Activated CD8-positive, alpha-beta T cell treated with anti-CD3 and anti-CD28 coated beads for 36 hours (primary cell): ENCODE measurements at regions not wholly inside any gene's neighbourhood (a gene's known extent, or its start where the extent isn't known, plus 50 kb on each side); places are given as distances from the start of the nearest gene placed in this dataset.

Experiments used
- ATAC-seq: fragments of 200-7000 bp; cut with Tn5 transposase; one replicate; pipeline ENCODE4 v1.10.0; 2021; ENCODE audit warnings: mild to moderate bottlenecking, moderate library complexity
- CTCF ChIA-PET: fragments of 350-600 bp; sonication (Branson Sonifier 250); formaldehyde crosslinking; loops from one replicate; lab custom pipeline; 2021; ENCODE audit warnings: antibody characterized with exemption; lab: Charles Lee
- POLR2A ChIA-PET: fragments of 350-600 bp; sonication (Branson Sonifier 250); formaldehyde crosslinking; loops from one replicate; lab custom pipeline; 2021; ENCODE audit warnings: antibody characterized with exemption; lab: Charles Lee
- DNase-seq: peaks from one replicate; pipeline ENCODE4 v3.0.0-alpha.2; 2020
- H3K27ac Mint-ChIP-seq: one replicate; pipeline ENCODE4 v1.8.0; 2021; ENCODE audit warnings: mild to moderate bottlenecking, mixed read lengths
- H3K27me3 Mint-ChIP-seq: one replicate; pipeline ENCODE4 v1.8.0; 2021; ENCODE audit warnings: mixed read lengths
- H3K36me3 Mint-ChIP-seq: one replicate; pipeline ENCODE4 v1.8.0; 2021; ENCODE audit warnings: low read depth, mixed read lengths
- H3K4me1 Mint-ChIP-seq: one replicate; pipeline ENCODE4 v1.8.0; 2021; ENCODE audit warnings: low read depth, mixed read lengths
- H3K4me3 Mint-ChIP-seq: one replicate; pipeline ENCODE4 v1.8.0; 2021; ENCODE audit warnings: mild to moderate bottlenecking, moderate library complexity, mixed read lengths
- H3K9me3 Mint-ChIP-seq: one replicate; pipeline ENCODE4 v1.8.0; 2021; ENCODE audit warnings: mixed read lengths
- CTCF ChIP-seq: fragments of 200-600 bp; IDR thresholded peaks from one replicate; pipeline ENCODE4 v1.8.0; 2022; ENCODE audit warnings: antibody characterized with exemption, mild to moderate bottlenecking
- intact Hi-C: fragments of 100-400 bp; cut with micrococcal nuclease; formaldehyde crosslinking; loops from one replicate; pipeline ENCODE4 v1.10.0; 2022

- Mint-ChIP-seq H3K4me1 (no peaks in the 10 kb centered on the region), H3K27ac (no peak overlapping the region), H3K36me3 (no peaks in the 10 kb centered on the region), H3K4me3 (no peak overlapping the region), H3K27me3 (no peaks in the 10 kb centered on the region), H3K9me3 (peaks cover 26% of the 10 kb centered on the region)
- intact Hi-C loops, result no loop called here
- ChIA-PET CTCF (no interaction called here), POLR2A (no interaction called here)
- TF ChIP-seq CTCF, result no peak
- DNase-seq (no peak), ATAC-seq (no peak)
These were observed 340.6 kb downstream of the RND3 start for GRCh38 chr2:150146879-150147278.

- Mint-ChIP-seq H3K27ac (no peak overlapping the region), H3K36me3 (no peaks in the 10 kb centered on the region), H3K4me1 (no peaks in the 10 kb centered on the region), H3K4me3 (no peak overlapping the region), H3K27me3 (no peaks in the 10 kb centered on the region), H3K9me3 (peaks cover 26% of the 10 kb centered on the region)
- CTCF ChIA-PET, result no interaction called here
- intact Hi-C loops, result no loop called here
- DNase-seq (no peak), ATAC-seq (no peak)
- no peak for TF ChIP-seq CTCF
- POLR2A ChIA-PET, result no interaction called here
These were observed 342.2 kb downstream of the RND3 start for GRCh38 chr2:150145299-150145692.

- Mint-ChIP-seq H3K27me3 (no peaks in the 10 kb centered on the region), H3K27ac (no peak overlapping the region), H3K9me3 (peaks cover 26% of the 10 kb centered on the region), H3K4me1 (no peaks in the 10 kb centered on the region), H3K4me3 (no peak overlapping the region), H3K36me3 (no peaks in the 10 kb centered on the region)
- CTCF ChIA-PET, result no interaction called here
- no peak for TF ChIP-seq CTCF
- no peak for ATAC-seq
- intact Hi-C loops, result no loop called here
- no peak for DNase-seq
- POLR2A ChIA-PET, result no interaction called here
These were observed 342.7 kb downstream of the RND3 start for GRCh38 chr2:150144546-150145298.

- Mint-ChIP-seq H3K4me1 (no peaks in the 10 kb centered on the region), H3K27me3 (no peaks in the 10 kb centered on the region), H3K27ac (no peak overlapping the region), H3K4me3 (no peak overlapping the region), H3K9me3 (peaks cover 26% of the 10 kb centered on the region), H3K36me3 (no peaks in the 10 kb centered on the region)
- DNase-seq, result no peak
- no peak for ATAC-seq
- CTCF ChIA-PET, result no interaction called here
- POLR2A ChIA-PET, result no interaction called here
- intact Hi-C loops, result no loop called here
- no peak for TF ChIP-seq CTCF
These were observed 344.4 kb downstream of the RND3 start for GRCh38 chr2:150143087-150143536.

GRCh38 chr2:150142561-150142960 is 344.9 kb downstream of the RND3 start:
- Mint-ChIP-seq H3K36me3 (no peaks in the 10 kb centered on the region), H3K9me3 (peaks cover 22% of the 10 kb centered on the region), H3K27me3 (no peaks in the 10 kb centered on the region), H3K4me1 (no peaks in the 10 kb centered on the region), H3K4me3 (no peak overlapping the region), H3K27ac (no peak overlapping the region)
- ATAC-seq (no peak), DNase-seq (no peak)
- ChIA-PET POLR2A (no interaction called here), CTCF (no interaction called here)
- intact Hi-C loops, result no loop called here
- no peak for TF ChIP-seq CTCF
